ENCODE measurements at regions not wholly inside any gene's neighbourhood (a gene's known extent, or its start where the extent isn't known, plus 50 kb on each side); places are given as distances from the start of the nearest gene placed in this dataset.

DNA sequence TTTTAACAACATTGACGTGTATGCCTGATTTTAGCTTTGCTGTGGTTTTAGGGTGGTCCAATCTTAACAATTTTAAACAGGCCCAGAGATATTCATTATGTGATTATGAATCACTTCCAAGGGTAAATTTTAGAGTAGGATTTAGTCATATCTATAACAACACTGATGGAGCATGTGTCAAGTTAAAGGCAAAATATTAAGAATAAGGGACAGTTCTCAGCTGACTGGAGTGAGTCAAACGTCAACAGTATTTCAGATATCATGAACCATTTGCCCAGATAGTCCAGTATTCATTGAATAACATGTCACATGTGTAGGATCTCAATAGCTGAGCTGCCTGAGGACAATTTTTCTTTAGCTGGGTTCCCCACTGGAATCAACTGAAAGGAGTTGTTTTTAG lies 61.3 kb upstream of the VCX2 start:
- Histone ChIP-seq H3K4me1 (ENCODE audit: control insufficient read depth, insufficient read depth, low read length, poor library complexity, severe bottlenecking) (no peaks in the 10 kb centered on the region), H3K9me3 (ENCODE audit: control insufficient read depth in 2 of 2, low read length in 2 of 2) (peaks cover 0 to 3% of the 10 kb centered on the region in 2 experiments), H3K27ac (ENCODE audit: insufficient read depth, low read length, poor library complexity, severe bottlenecking) (no peak overlapping the region), H3K27me3 (ENCODE audit: control insufficient read depth, insufficient read depth, low read length) (no peaks in the 10 kb centered on the region), H3K4me3 (ENCODE audit: low read depth, low read length) (no peak overlapping the region), H3K36me3 (ENCODE audit: control insufficient read depth, insufficient read depth, low read length) (no peaks in the 10 kb centered on the region)
- no peak for DNase-seq
- Mint-ChIP-seq H3K36me3 (no peaks in the 10 kb centered on the region), H3K27ac (no peak overlapping the region), H3K4me1 (no peaks in the 10 kb centered on the region), H3K4me3 (no peak overlapping the region), H3K27me3 (no peaks in the 10 kb centered on the region), H3K9me3 (peaks cover 0 to 13% (median 2%) of the 10 kb centered on the region in 7 donors)
- ATAC-seq (ENCODE audit: low read depth in 2 of 2), result no peak

DNA sequence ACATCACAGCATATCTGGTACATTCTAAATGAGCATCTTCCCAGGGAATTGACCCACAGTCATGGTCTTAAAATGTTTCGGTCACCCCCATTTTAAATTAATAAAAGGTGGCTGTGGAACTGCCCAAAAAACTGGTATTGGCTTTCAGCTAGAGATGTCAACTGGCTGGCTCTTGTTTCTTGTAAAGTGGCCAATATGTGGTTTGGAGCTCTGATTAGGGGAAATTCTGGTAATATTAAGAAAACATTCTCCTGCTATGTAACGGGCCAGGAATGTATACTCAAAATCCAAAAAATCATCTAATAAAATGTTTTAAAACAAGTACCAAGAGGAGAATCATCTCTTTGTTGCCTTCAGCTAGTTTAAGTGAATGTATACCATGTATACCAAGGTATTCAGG lies 62.0 kb upstream of the VCX2 start:
- no peak for DNase-seq
- no peaks in the 10 kb centered on the region for H3K36me3 ChIP-seq (ENCODE audit: control insufficient read depth, insufficient read depth, low read length)
- no peak for ATAC-seq (ENCODE audit: low read depth in 2 of 2)
- no peak overlapping the region for H3K4me3 ChIP-seq (ENCODE audit: low read depth, low read length)
- no peaks in the 10 kb centered on the region for H3K4me1 ChIP-seq (ENCODE audit: control insufficient read depth, insufficient read depth, low read length, poor library complexity, severe bottlenecking)
- no peak overlapping the region for H3K27ac ChIP-seq (ENCODE audit: insufficient read depth, low read length, poor library complexity, severe bottlenecking)
- Mint-ChIP-seq H3K4me1 (no peaks in the 10 kb centered on the region), H3K27ac (no peak overlapping the region), H3K36me3 (no peaks in the 10 kb centered on the region), H3K4me3 (no peak overlapping the region), H3K9me3 (peaks cover 0 to 10% (median 2%) of the 10 kb centered on the region in 7 donors), H3K27me3 (no peaks in the 10 kb centered on the region)
- no peaks in the 10 kb centered on the region for H3K27me3 ChIP-seq (ENCODE audit: control insufficient read depth, insufficient read depth, low read length)
- peaks cover 0 to 3% of the 10 kb centered on the region in 2 experiments for H3K9me3 ChIP-seq (ENCODE audit: control insufficient read depth in 2 of 2, low read length in 2 of 2)

DNA sequence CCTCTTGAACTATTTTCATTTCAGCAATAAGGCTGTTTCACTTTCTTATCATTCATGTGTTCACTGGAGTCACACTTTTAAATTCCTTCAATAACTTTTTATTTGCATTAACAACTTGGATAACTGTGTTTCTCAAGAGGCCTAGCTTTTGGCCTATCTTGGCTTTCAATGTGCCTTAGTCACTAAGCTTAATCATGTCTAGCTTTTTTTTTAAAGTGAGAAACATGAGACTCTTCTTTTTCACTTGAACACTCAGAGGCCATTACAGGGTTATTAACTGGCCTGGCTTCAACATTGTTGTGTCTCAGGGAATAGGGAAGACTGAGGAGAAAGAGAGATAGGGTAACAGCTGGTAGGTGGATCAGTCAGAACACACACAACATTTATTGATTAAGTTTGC lies 64.0 kb upstream of the VCX2 start:
- Mint-ChIP-seq H3K36me3 (no peaks in the 10 kb centered on the region), H3K27ac (no peak overlapping the region), H3K9me3 (peaks cover 0 to 9% (median 0%) of the 10 kb centered on the region in 7 donors), H3K4me3 (no peak overlapping the region), H3K27me3 (no peaks in the 10 kb centered on the region), H3K4me1 (no peaks in the 10 kb centered on the region)
- ATAC-seq (ENCODE audit: low read depth in 2 of 2) (no peak), DNase-seq (no peak)
- Histone ChIP-seq H3K27me3 (ENCODE audit: control insufficient read depth, insufficient read depth, low read length) (no peaks in the 10 kb centered on the region), H3K36me3 (ENCODE audit: control insufficient read depth, insufficient read depth, low read length) (no peaks in the 10 kb centered on the region), H3K4me3 (ENCODE audit: low read depth, low read length) (no peak overlapping the region), H3K9me3 (ENCODE audit: control insufficient read depth in 2 of 2, low read length in 2 of 2) (no peaks in the 10 kb centered on the region), H3K4me1 (ENCODE audit: control insufficient read depth, insufficient read depth, low read length, poor library complexity, severe bottlenecking) (no peaks in the 10 kb centered on the region), H3K27ac (ENCODE audit: insufficient read depth, low read length, poor library complexity, severe bottlenecking) (no peak overlapping the region)

DNA sequence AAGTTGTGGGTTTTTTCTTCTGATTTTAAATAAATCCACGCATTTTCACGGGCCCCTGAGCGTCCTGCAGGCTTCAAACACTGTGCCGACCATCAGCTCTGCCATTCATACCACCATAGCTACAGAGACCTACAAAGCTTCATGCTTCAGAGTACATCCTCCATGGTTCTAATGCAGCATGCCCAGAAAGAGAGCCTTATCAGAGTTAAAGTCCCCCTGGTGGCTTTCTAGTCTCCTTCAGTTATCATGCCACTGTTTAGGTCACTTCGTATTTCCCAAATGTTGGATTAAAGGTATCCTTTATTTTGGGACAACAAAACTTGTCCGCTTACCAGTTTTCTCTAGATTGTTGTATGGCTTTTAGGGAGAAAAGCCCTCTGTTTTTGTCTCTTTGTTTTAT lies 66.7 kb upstream of the VCX2 start:
- Mint-ChIP-seq H3K27me3 (no peaks in the 10 kb centered on the region), H3K9me3 (peaks cover 0 to 13% (median 4%) of the 10 kb centered on the region in 7 donors), H3K4me1 (no peaks in the 10 kb centered on the region), H3K36me3 (no peaks in the 10 kb centered on the region), H3K27ac (no peak overlapping the region), H3K4me3 (no peak overlapping the region)
- Histone ChIP-seq H3K27ac (ENCODE audit: insufficient read depth, low read length, poor library complexity, severe bottlenecking) (no peak overlapping the region), H3K27me3 (ENCODE audit: control insufficient read depth, insufficient read depth, low read length) (no peaks in the 10 kb centered on the region), H3K9me3 (ENCODE audit: control insufficient read depth in 2 of 2, low read length in 2 of 2) (no peaks in the 10 kb centered on the region), H3K36me3 (ENCODE audit: control insufficient read depth, insufficient read depth, low read length) (no peaks in the 10 kb centered on the region), H3K4me1 (ENCODE audit: control insufficient read depth, insufficient read depth, low read length, poor library complexity, severe bottlenecking) (no peaks in the 10 kb centered on the region), H3K4me3 (ENCODE audit: low read depth, low read length) (no peak overlapping the region)
- ATAC-seq (ENCODE audit: low read depth in 2 of 2), result no peak
- no peak for DNase-seq

DNA sequence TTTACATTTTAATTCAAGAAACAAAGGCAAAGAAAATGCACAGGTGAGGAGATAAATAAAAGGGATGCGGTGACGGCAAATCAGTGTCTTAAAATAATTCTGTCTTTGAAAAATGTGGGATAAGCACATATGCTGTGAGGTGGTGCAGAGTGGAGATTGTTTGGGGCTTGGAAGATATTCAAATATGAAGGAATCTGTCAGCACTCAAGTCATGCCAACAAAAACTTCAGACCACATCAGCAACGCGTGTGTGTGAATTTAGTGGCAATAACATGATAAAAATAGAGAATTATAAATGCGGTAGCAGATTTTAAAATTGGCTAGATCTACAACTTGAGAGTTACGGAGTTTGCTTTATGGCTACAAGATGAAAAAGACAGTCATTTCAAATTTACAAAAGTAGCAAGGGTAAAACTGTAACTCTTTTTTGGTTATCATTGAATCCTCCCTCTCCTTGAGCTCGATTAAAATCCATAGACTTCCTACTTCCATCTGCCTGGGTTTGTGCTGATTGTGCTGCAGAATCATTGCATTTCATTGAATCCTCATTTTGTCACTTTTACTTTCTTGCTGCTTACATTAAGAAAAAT lies 71.5 kb upstream of the VCX2 start:
- Mint-ChIP-seq H3K36me3 (no peaks in the 10 kb centered on the region), H3K27me3 (no peaks in the 10 kb centered on the region), H3K4me1 (no peaks in the 10 kb centered on the region), H3K27ac (no peak overlapping the region), H3K9me3 (peaks cover 2 to 12% (median 5%) of the 10 kb centered on the region in 7 donors), H3K4me3 (no peak overlapping the region)
- Histone ChIP-seq H3K4me1 (ENCODE audit: control insufficient read depth, insufficient read depth, low read length, poor library complexity, severe bottlenecking) (no peaks in the 10 kb centered on the region), H3K36me3 (ENCODE audit: control insufficient read depth, insufficient read depth, low read length) (no peaks in the 10 kb centered on the region), H3K9me3 (ENCODE audit: control insufficient read depth in 2 of 2, low read length in 2 of 2) (peaks cover 0 to 3% of the 10 kb centered on the region in 2 experiments), H3K4me3 (ENCODE audit: low read depth, low read length) (no peak overlapping the region), H3K27me3 (ENCODE audit: control insufficient read depth, insufficient read depth, low read length) (no peaks in the 10 kb centered on the region), H3K27ac (ENCODE audit: insufficient read depth, low read length, poor library complexity, severe bottlenecking) (no peak overlapping the region)
- DNase-seq (no peak), ATAC-seq (ENCODE audit: low read depth in 2 of 2) (no peak)

DNA sequence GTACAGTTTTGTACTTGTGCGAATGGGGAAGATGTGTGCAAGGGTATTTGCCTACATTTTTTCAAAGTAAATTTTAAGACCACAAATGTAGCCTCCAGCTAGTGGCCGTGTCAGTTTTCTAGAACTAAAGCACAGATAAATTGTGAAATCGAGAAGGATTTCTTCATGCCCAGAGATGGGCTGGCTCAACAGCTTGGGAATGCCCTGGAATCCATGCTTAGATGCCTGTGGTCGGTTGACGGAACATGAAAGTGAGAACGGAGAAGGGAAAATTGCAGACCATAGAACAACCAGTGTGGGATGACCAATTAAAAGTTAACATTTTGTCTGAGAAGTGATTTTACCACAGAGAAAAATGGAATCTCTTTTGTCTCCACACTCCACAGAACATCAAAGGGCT lies 73.2 kb upstream of the VCX2 start:
- Histone ChIP-seq H3K27ac (ENCODE audit: insufficient read depth, low read length, poor library complexity, severe bottlenecking) (no peak overlapping the region), H3K36me3 (ENCODE audit: control insufficient read depth, insufficient read depth, low read length) (no peaks in the 10 kb centered on the region), H3K4me3 (ENCODE audit: low read depth, low read length) (no peak overlapping the region), H3K4me1 (ENCODE audit: control insufficient read depth, insufficient read depth, low read length, poor library complexity, severe bottlenecking) (no peaks in the 10 kb centered on the region), H3K9me3 (ENCODE audit: control insufficient read depth in 2 of 2, low read length in 2 of 2) (peaks cover 0 to 3% of the 10 kb centered on the region in 2 experiments), H3K27me3 (ENCODE audit: control insufficient read depth, insufficient read depth, low read length) (no peaks in the 10 kb centered on the region)
- ATAC-seq (ENCODE audit: low read depth in 2 of 2) (no peak), DNase-seq (no peak)
- Mint-ChIP-seq H3K4me1 (no peaks in the 10 kb centered on the region), H3K9me3 (peaks cover 2 to 16% (median 5%) of the 10 kb centered on the region in 7 donors), H3K4me3 (no peak overlapping the region), H3K27ac (no peak overlapping the region), H3K27me3 (no peaks in the 10 kb centered on the region), H3K36me3 (no peaks in the 10 kb centered on the region)

DNA sequence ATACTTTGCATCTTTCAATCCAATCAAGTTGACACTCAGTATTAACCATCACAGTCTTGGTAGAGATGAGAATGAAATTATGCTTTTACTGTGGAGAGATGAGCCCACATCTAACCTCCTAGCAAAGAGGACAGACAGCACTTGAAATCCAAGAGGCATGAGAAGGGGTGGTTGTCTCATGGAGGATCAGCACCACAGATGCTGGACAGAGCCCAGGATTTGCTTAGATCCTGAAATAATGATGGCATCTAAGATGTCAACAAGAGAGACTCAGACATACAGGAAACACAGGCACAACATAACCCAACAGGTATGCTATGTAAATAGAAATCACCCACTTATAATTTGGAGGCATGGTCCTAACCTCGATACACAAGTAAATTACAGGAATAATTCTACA lies 74.3 kb upstream of the VCX2 start:
- ATAC-seq (ENCODE audit: low read depth in 2 of 2) (no peak), DNase-seq (no peak)
- H3K27me3 ChIP-seq (ENCODE audit: control insufficient read depth, insufficient read depth, low read length), result no peaks in the 10 kb centered on the region
- peaks cover 0 to 3% of the 10 kb centered on the region in 2 experiments for H3K9me3 ChIP-seq (ENCODE audit: control insufficient read depth in 2 of 2, low read length in 2 of 2)
- H3K27ac Mint-ChIP-seq, result no peak overlapping the region
- no peaks in the 10 kb centered on the region for H3K4me1 ChIP-seq (ENCODE audit: control insufficient read depth, insufficient read depth, low read length, poor library complexity, severe bottlenecking)
- H3K4me3 Mint-ChIP-seq, result no peak overlapping the region
- no peaks in the 10 kb centered on the region for H3K36me3 Mint-ChIP-seq
- no peaks in the 10 kb centered on the region for H3K27me3 Mint-ChIP-seq
- H3K27ac ChIP-seq (ENCODE audit: insufficient read depth, low read length, poor library complexity, severe bottlenecking), result no peak overlapping the region
- no peaks in the 10 kb centered on the region for H3K36me3 ChIP-seq (ENCODE audit: control insufficient read depth, insufficient read depth, low read length)
- no peaks in the 10 kb centered on the region for H3K4me1 Mint-ChIP-seq
- peaks cover 2 to 13% (median 5%) of the 10 kb centered on the region in 7 donors for H3K9me3 Mint-ChIP-seq
- H3K4me3 ChIP-seq (ENCODE audit: low read depth, low read length), result no peak overlapping the region

DNA sequence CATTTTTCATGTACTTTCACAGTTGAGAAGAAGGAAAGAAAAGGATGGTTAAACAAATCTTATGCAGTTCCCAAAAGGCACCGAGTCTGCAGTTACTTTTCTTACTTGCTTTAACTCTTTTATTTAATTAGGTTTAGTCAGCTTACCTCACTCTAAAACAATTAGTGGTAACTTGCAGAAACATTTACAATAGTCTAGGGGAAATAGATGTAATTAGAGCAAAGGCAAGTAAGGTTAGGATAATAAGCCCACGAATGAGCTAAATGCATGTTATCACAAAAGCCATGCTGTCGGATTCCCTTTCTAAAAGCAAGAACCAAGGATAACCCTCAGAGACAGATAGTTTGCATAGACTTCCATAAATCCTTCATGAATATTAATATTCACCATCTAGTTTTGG lies 82.0 kb upstream of the VCX2 start:
- no peaks in the 10 kb centered on the region for H3K36me3 Mint-ChIP-seq
- peaks cover 0 to 19% (median 11%) of the 10 kb centered on the region in 7 donors for H3K9me3 Mint-ChIP-seq

More for the DNA sequence above, 82.0 kb upstream of the VCX2 start:
- Histone ChIP-seq H3K9me3 (ENCODE audit: control insufficient read depth in 2 of 2, low read length in 2 of 2) (peaks cover 0 to 4% of the 10 kb centered on the region in 2 experiments), H3K27me3 (ENCODE audit: control insufficient read depth, insufficient read depth, low read length) (no peaks in the 10 kb centered on the region), H3K27ac (ENCODE audit: insufficient read depth, low read length, poor library complexity, severe bottlenecking) (no peak overlapping the region), H3K4me1 (ENCODE audit: control insufficient read depth, insufficient read depth, low read length, poor library complexity, severe bottlenecking) (no peaks in the 10 kb centered on the region), H3K36me3 (ENCODE audit: control insufficient read depth, insufficient read depth, low read length) (no peaks in the 10 kb centered on the region), H3K4me3 (ENCODE audit: low read depth, low read length) (no peak overlapping the region)
- ATAC-seq (ENCODE audit: low read depth in 2 of 2) (no peak), DNase-seq (no peak)
- no peaks in the 10 kb centered on the region for H3K4me1 Mint-ChIP-seq
- no peak overlapping the region for H3K4me3 Mint-ChIP-seq
- H3K27me3 Mint-ChIP-seq, result no peaks in the 10 kb centered on the region
- H3K27ac Mint-ChIP-seq, result no peak overlapping the region
